ENCODE measurements at regions not wholly inside any gene's neighbourhood (a gene's known extent, or its start where the extent isn't known, plus 50 kb on each side); places are given as distances from the start of the nearest gene placed in this dataset.

DNA sequence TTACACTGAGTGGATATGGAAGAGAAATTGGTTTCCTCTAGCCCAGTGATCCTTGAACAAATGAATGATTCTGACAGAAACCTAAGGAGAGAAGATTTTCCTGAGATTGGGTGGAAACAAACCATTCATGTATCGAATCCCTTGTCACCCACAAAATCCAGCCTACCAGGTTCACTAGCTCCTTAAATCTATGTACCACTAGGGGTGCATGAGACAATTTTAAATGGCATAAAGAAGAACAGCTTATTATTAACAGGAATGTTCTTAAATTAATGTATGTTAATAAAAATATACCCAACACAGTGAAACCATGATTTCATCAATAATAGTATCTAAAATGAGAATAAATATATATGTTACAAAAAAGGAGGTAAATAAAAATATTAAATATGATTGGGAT lies 118.4 kb upstream of the LNX1 start:
- TF ChIP-seq RAD21 (conservative IDR thresholded peaks at IDR 0.05) (no peak), SMC3 (conservative IDR thresholded peaks at IDR 0.05; ENCODE audit: poor library complexity) (no peak), POLR2AphosphoS5 (IDR thresholded peaks at IDR 0.05) (no peak), CTCF (IDR thresholded peaks at IDR 0.05; ENCODE audit: poor library complexity, severe bottlenecking) (no peak), EZH2 (IDR thresholded peaks at IDR 0.05; ENCODE audit: borderline replicate concordance, insufficient read depth, low read length, poor library complexity, severe bottlenecking) (no peak), TAF1 (IDR thresholded peaks at IDR 0.05; ENCODE audit: low read depth) (no peak), EP300 (conservative IDR thresholded peaks at IDR 0.05; ENCODE audit: poor library complexity, severe bottlenecking) (no peak), MXI1 (conservative IDR thresholded peaks at IDR 0.05; ENCODE audit: poor library complexity, severe bottlenecking) (no peak)
- TF ChIP-seq, protein P1, sequence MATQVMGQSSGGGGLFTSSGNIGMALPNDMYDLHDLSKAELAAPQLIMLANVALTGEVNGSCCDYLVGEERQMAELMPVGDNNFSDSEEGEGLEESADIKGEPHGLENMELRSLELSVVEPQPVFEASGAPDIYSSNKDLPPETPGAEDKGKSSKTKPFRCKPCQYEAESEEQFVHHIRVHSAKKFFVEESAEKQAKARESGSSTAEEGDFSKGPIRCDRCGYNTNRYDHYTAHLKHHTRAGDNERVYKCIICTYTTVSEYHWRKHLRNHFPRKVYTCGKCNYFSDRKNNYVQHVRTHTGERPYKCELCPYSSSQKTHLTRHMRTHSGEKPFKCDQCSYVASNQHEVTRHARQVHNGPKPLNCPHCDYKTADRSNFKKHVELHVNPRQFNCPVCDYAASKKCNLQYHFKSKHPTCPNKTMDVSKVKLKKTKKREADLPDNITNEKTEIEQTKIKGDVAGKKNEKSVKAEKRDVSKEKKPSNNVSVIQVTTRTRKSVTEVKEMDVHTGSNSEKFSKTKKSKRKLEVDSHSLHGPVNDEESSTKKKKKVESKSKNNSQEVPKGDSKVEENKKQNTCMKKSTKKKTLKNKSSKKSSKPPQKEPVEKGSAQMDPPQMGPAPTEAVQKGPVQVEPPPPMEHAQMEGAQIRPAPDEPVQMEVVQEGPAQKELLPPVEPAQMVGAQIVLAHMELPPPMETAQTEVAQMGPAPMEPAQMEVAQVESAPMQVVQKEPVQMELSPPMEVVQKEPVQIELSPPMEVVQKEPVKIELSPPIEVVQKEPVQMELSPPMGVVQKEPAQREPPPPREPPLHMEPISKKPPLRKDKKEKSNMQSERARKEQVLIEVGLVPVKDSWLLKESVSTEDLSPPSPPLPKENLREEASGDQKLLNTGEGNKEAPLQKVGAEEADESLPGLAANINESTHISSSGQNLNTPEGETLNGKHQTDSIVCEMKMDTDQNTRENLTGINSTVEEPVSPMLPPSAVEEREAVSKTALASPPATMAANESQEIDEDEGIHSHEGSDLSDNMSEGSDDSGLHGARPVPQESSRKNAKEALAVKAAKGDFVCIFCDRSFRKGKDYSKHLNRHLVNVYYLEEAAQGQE (IDR thresholded peaks at IDR 0.05; ENCODE audit: borderline replicate concordance), result no peak
- no peaks in the 10 kb centered on the region for H4K20me1 ChIP-seq (ENCODE audit: insufficient read depth)

GRCh38 chr4:53707491-53707890 lies 116.2 kb upstream of the LNX1 start:
- Histone ChIP-seq H2AFZ (ENCODE audit: low read depth, low read length) (no peak overlapping the region), H3F3A (ENCODE audit: insufficient read depth, low read length, poor library complexity, severe bottlenecking) (no peaks in the 10 kb centered on the region), H3K27me3 (ENCODE audit: insufficient read depth, low read depth, low read length) (no peaks in the 10 kb centered on the region), H3K79me2 (replicated peaks; ENCODE audit: insufficient read depth, low read length) (no peaks in the 10 kb centered on the region), H3K4me3 (ENCODE audit: low read length) (no peak overlapping the region), H3K9ac (ENCODE audit: low read length) (no peak overlapping the region), H3K36me3 (ENCODE audit: insufficient read depth, low read length) (no peaks in the 10 kb centered on the region), H3K4me2 (ENCODE audit: low read length) (no peak overlapping the region), H3K9me2 (ENCODE audit: insufficient read depth, low read length) (no peaks in the 10 kb centered on the region), H3K9me3 (ENCODE audit: low read length) (no peaks in the 10 kb centered on the region), H4K20me1 (ENCODE audit: insufficient read depth) (no peaks in the 10 kb centered on the region), H3K27ac (ENCODE audit: low read length) (no peak overlapping the region)
- TF ChIP-seq TAF1 (IDR thresholded peaks at IDR 0.05; ENCODE audit: low read depth) (no peak), SMC3 (conservative IDR thresholded peaks at IDR 0.05; ENCODE audit: poor library complexity) (no peak), EZH2 (IDR thresholded peaks at IDR 0.05; ENCODE audit: borderline replicate concordance, insufficient read depth, low read length, poor library complexity, severe bottlenecking) (no peak), RAD21 (conservative IDR thresholded peaks at IDR 0.05) (no peak), MXI1 (conservative IDR thresholded peaks at IDR 0.05; ENCODE audit: poor library complexity, severe bottlenecking) (no peak), CTCF (IDR thresholded peaks at IDR 0.05; ENCODE audit: poor library complexity, severe bottlenecking) (no peak), EP300 (conservative IDR thresholded peaks at IDR 0.05; ENCODE audit: poor library complexity, severe bottlenecking) (no peak), POLR2AphosphoS5 (IDR thresholded peaks at IDR 0.05) (no peak)
- TF ChIP-seq, protein P1 (IDR thresholded peaks at IDR 0.05; ENCODE audit: borderline replicate concordance), result no peak

More for the DNA sequence above, 118.4 kb upstream of the LNX1 start:
- no peak overlapping the region for H3K4me3 ChIP-seq (ENCODE audit: low read length)
- H3F3A ChIP-seq (ENCODE audit: insufficient read depth, low read length, poor library complexity, severe bottlenecking), result no peaks in the 10 kb centered on the region
- H3K27me3 ChIP-seq (ENCODE audit: insufficient read depth, low read depth, low read length), result no peaks in the 10 kb centered on the region
- no peaks in the 10 kb centered on the region for H3K36me3 ChIP-seq (ENCODE audit: insufficient read depth, low read length)
- no peak overlapping the region for H3K9ac ChIP-seq (ENCODE audit: low read length)
- no peaks in the 10 kb centered on the region for H3K9me3 ChIP-seq (ENCODE audit: low read length)
- no peak overlapping the region for H3K27ac ChIP-seq (ENCODE audit: low read length)
- H3K79me2 ChIP-seq (replicated peaks; ENCODE audit: insufficient read depth, low read length), result no peaks in the 10 kb centered on the region
- no peak overlapping the region for H3K4me2 ChIP-seq (ENCODE audit: low read length)
- H2AFZ ChIP-seq (ENCODE audit: low read depth, low read length), result no peak overlapping the region
- no peaks in the 10 kb centered on the region for H3K9me2 ChIP-seq (ENCODE audit: insufficient read depth, low read length)
